CD14-positive monocyte (primary cell): ENCODE measurements at regions not wholly inside any gene's neighbourhood (a gene's known extent, or its start where the extent isn't known, plus 50 kb on each side); places are given as distances from the start of the nearest gene placed in this dataset.

Source experiments
- DNase-seq, 3 donors: peaks; one replicate each; pipeline ENCODE4 v3.0.0-alpha.2; 2011 to 2022
- H2AFZ ChIP-seq: 2 replicates; pipeline ENCODE4 v1.6.0; 2012; ENCODE audit warnings: mild to moderate bottlenecking, low read depth, low read length, inconsistent platforms; ENCODE audit not compliant: insufficient read depth, poor library complexity, severe bottlenecking
- H3K27ac ChIP-seq, 2 donors: 1 replicate in 1 of 2; 2 replicates in 1 of 2; pipeline ENCODE4 v1.5.1; 2012 to 2013; ENCODE audit warnings: low read length in 2 of 2, control low read depth in 1 of 2, inconsistent platforms in 1 of 2, low read depth in 1 of 2, mild to moderate bottlenecking in 1 of 2
- H3K27me3 ChIP-seq, 2 donors: one replicate each; pipeline versions ENCODE4 v1.6.0 to v1.6.1; 2011 to 2013; ENCODE audit warnings: low read length in 2 of 2; ENCODE audit not compliant: control insufficient read depth in 2 of 2, insufficient read depth in 2 of 2
- H3K36me3 ChIP-seq, 2 donors: replicated peaks in 1 of 2; 1 replicate in 1 of 2; 2 replicates in 1 of 2; pipeline versions ENCODE4 v1.5.1 to v1.6.1; 2012 to 2013; ENCODE audit warnings: low read length in 2 of 2, control low read depth in 1 of 2, inconsistent platforms in 1 of 2, mild to moderate bottlenecking in 1 of 2; ENCODE audit not compliant: insufficient read depth in 2 of 2, control insufficient read depth in 1 of 2
- H3K4me1 ChIP-seq, 2 donors: 1 replicate in 1 of 2; 2 replicates in 1 of 2; pipeline versions ENCODE4 v1.5.1 to v1.6.1; 2012 to 2013; ENCODE audit warnings: low read length in 2 of 2, control low read depth in 1 of 2, inconsistent platforms in 1 of 2, mild to moderate bottlenecking in 1 of 2, moderate library complexity in 1 of 2; ENCODE audit not compliant: insufficient read depth in 2 of 2, control insufficient read depth in 1 of 2
- H3K4me2 ChIP-seq: replicated peaks from 2 replicates; pipeline ENCODE3; 2012; ENCODE audit warnings: low read length, moderate library complexity, mild to moderate bottlenecking; ENCODE audit not compliant: poor library complexity, severe bottlenecking; ENCODE audit errors: extremely low read depth
- H3K4me3 ChIP-seq, 3 experiments: fragments of 200-600 bp in 1 of 3; sonication (generic) in 1 of 3; replicated peaks in 1 of 3; 1 replicate in 2 of 3; 2 replicates in 1 of 3; pipeline ENCODE4 v1.5.1; 2011 to 2013; ENCODE audit warnings: low read length in 3 of 3, mild to moderate bottlenecking in 3 of 3, control low read depth in 2 of 3, low read depth in 2 of 3, inconsistent platforms in 1 of 3, moderate library complexity in 1 of 3
- H3K79me2 ChIP-seq: 2 replicates; pipeline ENCODE4 v1.6.0; 2012; ENCODE audit warnings: mild to moderate bottlenecking, control low read depth, inconsistent platforms, low read length, moderate library complexity; ENCODE audit not compliant: insufficient read depth
- H3K9ac ChIP-seq: 2 replicates; pipeline ENCODE4 v1.6.0; 2017; ENCODE audit warnings: low read length, mild to moderate bottlenecking; ENCODE audit not compliant: insufficient read depth, poor library complexity, severe bottlenecking
- H3K9me3 ChIP-seq, 2 donors: replicated peaks in 1 of 2; 1 replicate in 1 of 2; 2 replicates in 1 of 2; pipeline versions ENCODE4 v1.5.1 to v1.6.1; 2012 to 2013; ENCODE audit warnings: low read length in 2 of 2, control low read depth in 1 of 2; ENCODE audit not compliant: control insufficient read depth in 1 of 2, insufficient read depth in 1 of 2
- H4K20me1 ChIP-seq: 2 replicates; pipeline ENCODE4 v1.6.0; 2012; ENCODE audit warnings: mild to moderate bottlenecking, low read length, control low read depth, moderate library complexity; ENCODE audit not compliant: insufficient read depth
- H3K27ac Mint-ChIP-seq, 7 donors: one replicate each; pipeline ENCODE4 v1.8.0; 2020; ENCODE audit warnings: mild to moderate bottlenecking in 7 of 7, mixed read lengths in 7 of 7, moderate library complexity in 6 of 7, inconsistent platforms in 2 of 7
- H3K27me3 Mint-ChIP-seq, 3 donors: one replicate each; pipeline ENCODE4 v1.8.0; 2021 to 2022; ENCODE audit warnings: low read depth in 3 of 3, mild to moderate bottlenecking in 3 of 3, mixed read lengths in 3 of 3, moderate library complexity in 3 of 3, inconsistent platforms in 1 of 3
- H3K36me3 Mint-ChIP-seq, 2 donors: one replicate each; pipeline ENCODE4 v1.8.0; 2020; ENCODE audit warnings: mixed read lengths in 2 of 2, inconsistent platforms in 1 of 2, mild to moderate bottlenecking in 1 of 2
- H3K4me1 Mint-ChIP-seq: one replicate; pipeline ENCODE4 v1.8.0; 2020; ENCODE audit warnings: mild to moderate bottlenecking, mixed read lengths
- H3K4me3 Mint-ChIP-seq, 2 donors: one replicate each; pipeline ENCODE4 v1.8.0; 2020; ENCODE audit warnings: mild to moderate bottlenecking in 2 of 2, mixed read lengths in 2 of 2, moderate library complexity in 1 of 2
- H3K9me3 Mint-ChIP-seq, 7 donors: one replicate each; pipeline ENCODE4 v1.8.0; 2020 to 2022; ENCODE audit warnings: mixed read lengths in 7 of 7, mild to moderate bottlenecking in 6 of 7, moderate library complexity in 6 of 7, inconsistent platforms in 2 of 7
- WGBS: methylation state at CpG from one replicate; pipeline ENCODE4 v1.1.5; 2013; ENCODE audit warnings: missing lambda C conversion rate; ENCODE audit not compliant: insufficient coverage; 5-methylcytosine and 5-hydroxymethylcytosine counted together
- intact Hi-C, 2 donors: fragments of 100-400 bp; cut with micrococcal nuclease; formaldehyde crosslinking; loops; one replicate each; pipeline versions ENCODE4 v1.15.0 to v1.15.1; 2023
- TF ChIP-seq, protein P1 (sequence below): fragments of 200-600 bp; IDR thresholded peaks from one replicate; pipeline ENCODE4 v1.8.0; 2022; ENCODE audit warnings: antibody characterized with exemption, mild to moderate bottlenecking

- Mint-ChIP-seq H3K4me1 (peaks cover 4% of the 10 kb centered on the region), H3K36me3 (no peaks in the 10 kb centered on the region), H3K27ac (peak overlapping the region in 1 of 7 donors; percentile 1), H3K27me3 (peaks cover 1 to 9% (median 2%) of the 10 kb centered on the region in 3 donors), H3K9me3 (no peaks in the 10 kb centered on the region), H3K4me3 (no peak overlapping the region)
- TF ChIP-seq, protein P1, sequence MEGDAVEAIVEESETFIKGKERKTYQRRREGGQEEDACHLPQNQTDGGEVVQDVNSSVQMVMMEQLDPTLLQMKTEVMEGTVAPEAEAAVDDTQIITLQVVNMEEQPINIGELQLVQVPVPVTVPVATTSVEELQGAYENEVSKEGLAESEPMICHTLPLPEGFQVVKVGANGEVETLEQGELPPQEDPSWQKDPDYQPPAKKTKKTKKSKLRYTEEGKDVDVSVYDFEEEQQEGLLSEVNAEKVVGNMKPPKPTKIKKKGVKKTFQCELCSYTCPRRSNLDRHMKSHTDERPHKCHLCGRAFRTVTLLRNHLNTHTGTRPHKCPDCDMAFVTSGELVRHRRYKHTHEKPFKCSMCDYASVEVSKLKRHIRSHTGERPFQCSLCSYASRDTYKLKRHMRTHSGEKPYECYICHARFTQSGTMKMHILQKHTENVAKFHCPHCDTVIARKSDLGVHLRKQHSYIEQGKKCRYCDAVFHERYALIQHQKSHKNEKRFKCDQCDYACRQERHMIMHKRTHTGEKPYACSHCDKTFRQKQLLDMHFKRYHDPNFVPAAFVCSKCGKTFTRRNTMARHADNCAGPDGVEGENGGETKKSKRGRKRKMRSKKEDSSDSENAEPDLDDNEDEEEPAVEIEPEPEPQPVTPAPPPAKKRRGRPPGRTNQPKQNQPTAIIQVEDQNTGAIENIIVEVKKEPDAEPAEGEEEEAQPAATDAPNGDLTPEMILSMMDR: no peak
- H4K20me1 ChIP-seq: no peaks in the 10 kb centered on the region
- no peak overlapping the region for H3K9ac ChIP-seq
- H2AFZ ChIP-seq: no peak overlapping the region
- no peak for DNase-seq
- H3K27me3 ChIP-seq: no peaks in the 10 kb centered on the region
- intact Hi-C loops: no loop called here
- no peak overlapping the region for H3K4me3 ChIP-seq
- H3K27ac ChIP-seq: no peak overlapping the region
- no peaks in the 10 kb centered on the region for H3K36me3 ChIP-seq
- no peaks in the 10 kb centered on the region for H3K79me2 ChIP-seq
- no peak overlapping the region for H3K4me2 ChIP-seq
- 100% methylated on average over 1 of the region's 4 CpGs for WGBS
- H3K4me1 ChIP-seq: no peaks in the 10 kb centered on the region
- H3K9me3 ChIP-seq: no peaks in the 10 kb centered on the region
Observed at GRCh38 chr1:63718541-63718970, 55.3 kb upstream of the ROR1 start.

GRCh38 chr1:63721531-63722189 lies 52.2 kb upstream of the ROR1 start:
- H2AFZ ChIP-seq: no peak overlapping the region
- H4K20me1 ChIP-seq: no peaks in the 10 kb centered on the region
- Mint-ChIP-seq H3K9me3 (peaks cover 0 to 2% (median 0%) of the 10 kb centered on the region in 7 donors), H3K27me3 (peaks cover 0 to 6% (median 4%) of the 10 kb centered on the region in 3 donors), H3K27ac (no peak overlapping the region), H3K36me3 (no peaks in the 10 kb centered on the region), H3K4me3 (no peak overlapping the region), H3K4me1 (peaks cover 2% of the 10 kb centered on the region)
- no peak overlapping the region for H3K27ac ChIP-seq
- H3K4me3 ChIP-seq: no peak overlapping the region
- no peak for DNase-seq
- TF ChIP-seq, protein P1: no peak
- no peaks in the 10 kb centered on the region for H3K27me3 ChIP-seq
- H3K4me1 ChIP-seq: no peaks in the 10 kb centered on the region
- no CpG with 5 or more reads among the region's 3 CpGs for WGBS
- H3K79me2 ChIP-seq: no peaks in the 10 kb centered on the region
- H3K4me2 ChIP-seq: no peak overlapping the region
- no peaks in the 10 kb centered on the region for H3K9me3 ChIP-seq
- intact Hi-C loops: no loop called here
- no peak overlapping the region for H3K9ac ChIP-seq
- H3K36me3 ChIP-seq: no peaks in the 10 kb centered on the region
